ENCODE measurements at regions not wholly inside any gene's neighbourhood (a gene's known extent, or its start where the extent isn't known, plus 50 kb on each side); places are given as distances from the start of the nearest gene placed in this dataset.

- POLR2A ChIA-PET, result no interaction called here
- no peak for TF ChIP-seq CTCF (IDR thresholded peaks at IDR 0.05)
- no peak for TF ChIP-seq EZH2 (IDR thresholded peaks at IDR 0.05; ENCODE audit: borderline replicate concordance, insufficient read depth, low read depth, low read length, poor library complexity, severe bottlenecking)
- intact Hi-C loops (cut with micrococcal nuclease), result no loop called here
- Mint-ChIP-seq H3K27me3 (no peaks in the 10 kb centered on the region), H3K9me3 (ENCODE audit: insufficient read depth) (no peaks in the 10 kb centered on the region), H3K27ac (no peak overlapping the region), H3K4me1 (no peaks in the 10 kb centered on the region), H3K4me3 (no peak overlapping the region)
- Histone ChIP-seq H2AFZ (ENCODE audit: insufficient read depth, low read depth, low read length, poor library complexity, severe bottlenecking) (no peak overlapping the region), H3K4me1 (ENCODE audit: control insufficient read depth in 2 of 2, insufficient read depth in 2 of 2, low read length in 2 of 2) (no peaks in the 10 kb centered on the region), H4K20me1 (ENCODE audit: control insufficient read depth, insufficient read depth, low read length, poor library complexity, severe bottlenecking) (no peaks in the 10 kb centered on the region), H3K27me3 (replicated peaks in 1 of 4; ENCODE audit: control extremely low read depth in 1 of 4, control insufficient read depth in 3 of 4, insufficient read depth in 4 of 4, low read length in 3 of 4) (no peaks in the 10 kb centered on the region), H3K9me3 (ENCODE audit: control extremely low read depth in 1 of 3, control insufficient read depth in 2 of 3, insufficient read depth in 1 of 3, low read length in 2 of 3) (no peaks in the 10 kb centered on the region), H3K4me2 (replicated peaks; ENCODE audit: low read depth, low read length, poor library complexity, severe bottlenecking) (no peak overlapping the region), H3K4me3 (ENCODE audit: control extremely low read depth in 1 of 5, extremely low read depth in 1 of 5, insufficient read depth in 1 of 5, low read depth in 2 of 5, low read length in 4 of 5) (no peak overlapping the region), H3K36me3 (replicated peaks in 1 of 2; ENCODE audit: control extremely low read depth in 1 of 2, control insufficient read depth in 1 of 2, extremely low read depth in 1 of 2, insufficient read depth in 2 of 2, low read length in 1 of 2) (no peaks in the 10 kb centered on the region), H3K27ac (ENCODE audit: low read length in 2 of 2) (no peak overlapping the region), H3K9ac (ENCODE audit: low read length) (no peak overlapping the region), H3K79me2 (ENCODE audit: control insufficient read depth, insufficient read depth, low read length) (no peaks in the 10 kb centered on the region)
- no peak for DNase-seq
- WGBS (ENCODE audit: insufficient coverage), result no CpG with 5 or more reads among the region's 2 CpGs
- CTCF ChIA-PET, result no interaction called here
- no peak for ATAC-seq (ENCODE audit: low read depth)
Observed at GRCh38 chr10:57963546-57963945, 304.1 kb downstream of the IPMK start.

- intact Hi-C loops (cut with micrococcal nuclease), result no loop called here
- no peaks in the 10 kb centered on the region for H3K27me3 ChIP-seq (replicated peaks in 1 of 4; ENCODE audit: control extremely low read depth in 1 of 4, control insufficient read depth in 3 of 4, insufficient read depth in 4 of 4, low read length in 3 of 4)
- no peaks in the 10 kb centered on the region for H3K36me3 ChIP-seq (replicated peaks in 1 of 2; ENCODE audit: control extremely low read depth in 1 of 2, control insufficient read depth in 1 of 2, extremely low read depth in 1 of 2, insufficient read depth in 2 of 2, low read length in 1 of 2)
- no peaks in the 10 kb centered on the region for H3K79me2 ChIP-seq (ENCODE audit: control insufficient read depth, insufficient read depth, low read length)
- H3K4me2 ChIP-seq (replicated peaks; ENCODE audit: low read depth, low read length, poor library complexity, severe bottlenecking), result no peak overlapping the region
- no peak for DNase-seq
- no peaks in the 10 kb centered on the region for H3K4me1 ChIP-seq (ENCODE audit: control insufficient read depth in 2 of 2, insufficient read depth in 2 of 2, low read length in 2 of 2)
- H2AFZ ChIP-seq (ENCODE audit: insufficient read depth, low read depth, low read length, poor library complexity, severe bottlenecking), result no peak overlapping the region
- no peaks in the 10 kb centered on the region for H4K20me1 ChIP-seq (ENCODE audit: control insufficient read depth, insufficient read depth, low read length, poor library complexity, severe bottlenecking)
- Mint-ChIP-seq H3K27me3 (no peaks in the 10 kb centered on the region), H3K27ac (no peak overlapping the region), H3K4me3 (no peak overlapping the region), H3K9me3 (ENCODE audit: insufficient read depth) (no peaks in the 10 kb centered on the region), H3K4me1 (no peaks in the 10 kb centered on the region)
- WGBS (ENCODE audit: insufficient coverage), result no CpG with 5 or more reads among the region's 3 CpGs
- CTCF ChIA-PET, result interaction anchor here (0.6 kb wide), 1 partner anchor 36 kb away, joined by 3 read pairs; no protein-coding TSS in a partner anchor
- H3K4me3 ChIP-seq (ENCODE audit: control extremely low read depth in 1 of 5, extremely low read depth in 1 of 5, insufficient read depth in 1 of 5, low read depth in 2 of 5, low read length in 4 of 5), result no peak overlapping the region
- POLR2A ChIA-PET, result no interaction called here
- no peak overlapping the region for H3K9ac ChIP-seq (ENCODE audit: low read length)
- no peak overlapping the region for H3K27ac ChIP-seq (ENCODE audit: low read length in 2 of 2)
- TF ChIP-seq CTCF (IDR thresholded peaks at IDR 0.05), result no peak
- TF ChIP-seq EZH2 (IDR thresholded peaks at IDR 0.05; ENCODE audit: borderline replicate concordance, insufficient read depth, low read depth, low read length, poor library complexity, severe bottlenecking), result no peak
- H3K9me3 ChIP-seq (ENCODE audit: control extremely low read depth in 1 of 3, control insufficient read depth in 2 of 3, insufficient read depth in 1 of 3, low read length in 2 of 3), result no peaks in the 10 kb centered on the region
- ATAC-seq (ENCODE audit: low read depth), result no peak
Observed at GRCh38 chr10:57962839-57963238, 304.9 kb downstream of the IPMK start.
